H1 (cell line): ENCODE measurements at regions not wholly inside any gene's neighbourhood (a gene's known extent, or its start where the extent isn't known, plus 50 kb on each side); places are given as distances from the start of the nearest gene placed in this dataset.

ENCODE experiments used
- CTCF ChIA-PET: fragments of 300-600 bp; sonication (Branson Sonifier 250); formaldehyde crosslinking; loops from one replicate; lab custom pipeline; 2021; ENCODE audit not compliant: partially characterized antibody; lab: Charles Lee
- POLR2A ChIA-PET: fragments of 300-600 bp; sonication (Branson Sonifier 250); formaldehyde crosslinking; loops from one replicate; lab custom pipeline; 2021; ENCODE audit warnings: inconsistent platforms; ENCODE audit not compliant: partially characterized antibody; lab: Charles Lee
- DNase-seq, 2 experiments: peaks; one replicate each; pipeline versions ENCODE4 v3.0.0 to v3.0.0-alpha.2; 2010 to 2022; ENCODE audit warnings: low spot score in 2 of 2, low read depth in 1 of 2, mixed read lengths in 1 of 2
- FAIRE-seq: peaks from 2 replicates; lab custom pipeline; 2011; peaks lifted over from hg19 to GRCh38; lab: Jason Lieb, UNC
- H2AFZ ChIP-seq: 2 replicates; pipeline ENCODE4 v1.8.1; 2012; ENCODE audit warnings: low read length, inconsistent platforms
- H2AK5ac ChIP-seq: 2 replicates; pipeline ENCODE4 v1.6.1; 2013; ENCODE audit warnings: low read depth, low read length
- H2BK120ac ChIP-seq: replicated peaks from 2 replicates; pipeline ENCODE3; 2013; ENCODE audit warnings: low read depth, low read length, inconsistent platforms
- H2BK12ac ChIP-seq: 2 replicates; pipeline ENCODE4 v1.6.1; 2013; ENCODE audit warnings: low read depth, low read length
- H2BK15ac ChIP-seq: 2 replicates; pipeline ENCODE4 v1.6.1; 2013; ENCODE audit warnings: low read length
- H2BK20ac ChIP-seq: 2 replicates; pipeline ENCODE4 v1.6.1; 2013; ENCODE audit warnings: low read length
- H2BK5ac ChIP-seq: 2 replicates; pipeline ENCODE4 v1.6.1; 2013; ENCODE audit warnings: low read depth, low read length
- H3K14ac ChIP-seq: 2 replicates; pipeline ENCODE4 v1.6.1; 2013; ENCODE audit warnings: inconsistent platforms; ENCODE audit not compliant: insufficient read length
- H3K18ac ChIP-seq: 2 replicates; pipeline ENCODE4 v1.6.1; 2013; ENCODE audit warnings: low read length; ENCODE audit errors: extremely low read depth
- H3K23ac ChIP-seq: 2 replicates; pipeline ENCODE4 v1.6.1; 2013; ENCODE audit warnings: inconsistent platforms; ENCODE audit not compliant: insufficient read length
- H3K23me2 ChIP-seq: 2 replicates; pipeline ENCODE4 v1.6.1; 2013; ENCODE audit warnings: low read depth, low read length
- H3K27ac ChIP-seq: 2 replicates; pipeline ENCODE4 v1.6.1; 2011; ENCODE audit warnings: low read depth, low read length, inconsistent platforms
- H3K27me3 ChIP-seq, 4 experiments: replicated peaks in 1 of 4; 1 replicate in 1 of 4; 2 replicates in 3 of 4; pipeline versions ENCODE4 v1.6.1 to v1.8.1; 2011 to 2013; ENCODE audit warnings: low read length in 3 of 4, mild to moderate bottlenecking in 3 of 4, inconsistent platforms in 2 of 4, mixed read lengths in 2 of 4, moderate library complexity in 1 of 4; ENCODE audit not compliant: control insufficient read depth in 3 of 4, insufficient read depth in 3 of 4; ENCODE audit errors: extremely low read depth in 1 of 4
- H3K36me3 ChIP-seq, 4 experiments: 2 replicates each; pipeline versions ENCODE4 v1.6.1 to v1.8.1; 2011 to 2013; ENCODE audit warnings: mild to moderate bottlenecking in 4 of 4, low read length in 3 of 4, moderate library complexity in 2 of 4, control low read depth in 1 of 4, inconsistent platforms in 1 of 4; ENCODE audit not compliant: insufficient read depth in 4 of 4, control insufficient read depth in 2 of 4
- H3K4ac ChIP-seq: replicated peaks from 2 replicates; pipeline ENCODE3; 2013; ENCODE audit warnings: low read length, low read depth, mixed read lengths, inconsistent platforms; ENCODE audit not compliant: insufficient read length
- H3K4me1 ChIP-seq, 4 experiments: replicated peaks in 1 of 4; 1 replicate in 1 of 4; 2 replicates in 3 of 4; pipeline versions ENCODE4 v1.6.1 to v1.8.1; 2011 to 2013; ENCODE audit warnings: low read length in 3 of 4, inconsistent platforms in 2 of 4, mixed read lengths in 1 of 4; ENCODE audit not compliant: insufficient read depth in 4 of 4, control insufficient read depth in 3 of 4
- H3K4me2 ChIP-seq, 2 experiments: 2 replicates each; pipeline versions ENCODE4 v1.6.1 to v1.8.1; 2011 to 2013; ENCODE audit warnings: low read depth in 2 of 2, low read length in 2 of 2, control low read depth in 1 of 2, inconsistent platforms in 1 of 2, mild to moderate bottlenecking in 1 of 2; ENCODE audit not compliant: insufficient read depth in 1 of 2
- H3K4me3 ChIP-seq, 4 experiments: fragments of 200-600, 300-600 bp in 1 of 4; sonication (generic), shearing (Covaris generic), sonication (Bioruptor Twin) in 1 of 4; 2 replicates each; pipeline versions ENCODE4 v1.5.1 to v1.8.1; 2011 to 2016; ENCODE audit warnings: low read length in 4 of 4, low read depth in 3 of 4, control low read depth in 2 of 4, inconsistent platforms in 2 of 4, mild to moderate bottlenecking in 2 of 4, mixed read lengths in 1 of 4, moderate library complexity in 1 of 4; ENCODE audit not compliant: insufficient read depth in 2 of 4; ENCODE audit errors: extremely low read depth in 1 of 4
- H3K56ac ChIP-seq: replicated peaks from 2 replicates; pipeline ENCODE3; 2013; ENCODE audit warnings: low read depth, mild to moderate bottlenecking, mixed read lengths, low read length, inconsistent platforms; ENCODE audit not compliant: insufficient read length
- H3K79me1 ChIP-seq: 2 replicates; pipeline ENCODE4 v1.6.1; 2013; ENCODE audit warnings: low read depth, low read length, control low read depth
- H3K79me2 ChIP-seq, 2 experiments: 2 replicates each; pipeline versions ENCODE4 v1.6.1 to v1.8.1; 2012 to 2013; ENCODE audit warnings: low read length in 2 of 2, mild to moderate bottlenecking in 2 of 2, inconsistent platforms in 1 of 2; ENCODE audit not compliant: insufficient read depth in 2 of 2, control insufficient read depth in 1 of 2
- H3K9ac ChIP-seq, 4 experiments: replicated peaks in 1 of 4; 1 replicate in 1 of 4; 2 replicates in 3 of 4; pipeline versions ENCODE4 v1.6.1 to v1.8.1; 2011 to 2013; ENCODE audit warnings: low read depth in 3 of 4, low read length in 3 of 4, control low read depth in 2 of 4, mild to moderate bottlenecking in 2 of 4, moderate library complexity in 2 of 4, inconsistent platforms in 1 of 4; ENCODE audit errors: extremely low read depth in 1 of 4
- H3K9me3 ChIP-seq, 2 experiments: 2 replicates each; pipeline versions ENCODE4 v1.6.1 to v1.8.1; 2012 to 2013; ENCODE audit warnings: mild to moderate bottlenecking in 2 of 2, moderate library complexity in 2 of 2, control low read depth in 1 of 2, inconsistent platforms in 1 of 2, low read depth in 1 of 2, low read length in 1 of 2, mixed read lengths in 1 of 2; ENCODE audit not compliant: insufficient read depth in 2 of 2
- H4K20me1 ChIP-seq, 2 experiments: replicated peaks in 1 of 2; 2 replicates each; pipeline versions ENCODE3 to v1.8.1; 2011 to 2013; ENCODE audit warnings: inconsistent platforms in 2 of 2, low read length in 2 of 2, mild to moderate bottlenecking in 1 of 2; ENCODE audit not compliant: insufficient read depth in 2 of 2, control insufficient read depth in 1 of 2
- H4K5ac ChIP-seq: 2 replicates; pipeline ENCODE4 v1.6.1; 2013; ENCODE audit warnings: low read length, low read depth, mixed read lengths, inconsistent platforms; ENCODE audit not compliant: insufficient read length
- H4K8ac ChIP-seq: 2 replicates; pipeline ENCODE4 v1.8.0; 2013; ENCODE audit warnings: mild to moderate bottlenecking, moderate library complexity, low read length, inconsistent platforms; ENCODE audit not compliant: insufficient read depth; ENCODE audit errors: extremely low read depth
- H4K91ac ChIP-seq: replicated peaks from 2 replicates; pipeline ENCODE3; 2013; ENCODE audit warnings: low read length, mixed read lengths, inconsistent platforms; ENCODE audit not compliant: insufficient read length
- ASH2L ChIP-seq: fragments of 200-600, 300-600 bp; sonication (generic); IDR thresholded peaks from one replicate; pipeline ENCODE4 v1.7.1; 2017; ENCODE audit warnings: low read length
- FOSL1 ChIP-seq: IDR thresholded peaks from 2 replicates; pipeline ENCODE4 v1.6.1; 2011; ENCODE audit warnings: mild to moderate bottlenecking, low read depth, low read length, moderate library complexity; ENCODE audit not compliant: insufficient read depth
- HDAC2 ChIP-seq, 2 experiments: fragments of 300-600 bp in 1 of 2; sonication (generic) in 1 of 2; IDR thresholded peaks; 2 replicates each; pipeline ENCODE4 v1.6.1; 2011 to 2012; ENCODE audit warnings: low read depth in 2 of 2, low read length in 2 of 2, mild to moderate bottlenecking in 2 of 2, moderate library complexity in 2 of 2, borderline replicate concordance in 1 of 2, inconsistent platforms in 1 of 2
- HDAC6 ChIP-seq: IDR thresholded peaks from one replicate; pipeline ENCODE4 v1.7.1; 2012; ENCODE audit warnings: low read depth, mild to moderate bottlenecking, inconsistent platforms, low read length, moderate library complexity
- JUND ChIP-seq: IDR thresholded peaks from 2 replicates; pipeline ENCODE4 v1.6.1; 2011; ENCODE audit warnings: mild to moderate bottlenecking, improper control_type of control experiment, low read length
- RAD21 ChIP-seq, 2 experiments: IDR thresholded peaks in 1 of 2; conservative IDR thresholded peaks in 1 of 2; 2 replicates each; pipeline ENCODE4 v1.6.1; 2011; ENCODE audit warnings: low read depth in 2 of 2, low read length in 2 of 2, improper control_type of control experiment in 1 of 2, inconsistent platforms in 1 of 2, mild to moderate bottlenecking in 1 of 2, moderate library complexity in 1 of 2
- TBP ChIP-seq: IDR thresholded peaks from 2 replicates; pipeline ENCODE4 v1.6.1; 2011; ENCODE audit warnings: low read depth, low read length, improper control_type of control experiment
- WGBS, 2 experiments: shearing (Covaris generic) in 1 of 2; methylation state at CpG; one replicate each; pipeline versions ENCODE4 v1.1.6 to v1.1.7; 2013 to 2015; ENCODE audit warnings: low lambda C conversion rate in 2 of 2, mixed read lengths in 2 of 2, inconsistent platforms in 1 of 2, low coverage in 1 of 2, missing lambda C conversion rate in 1 of 2; ENCODE audit not compliant: insufficient replicate concordance in 2 of 2, insufficient coverage in 1 of 2, insufficient read length in 1 of 2; ENCODE audit errors: extremely low coverage in 1 of 2, missing lambda C conversion rate in 1 of 2; 5-methylcytosine and 5-hydroxymethylcytosine counted together

- Histone ChIP-seq H3K4me2 (no peak overlapping the region), H3K27ac (no peak overlapping the region), H3K4me1 (peaks cover 0 to 5% (median 0%) of the 10 kb centered on the region in 4 experiments; a peak in 2 of 7 replicates), H2BK15ac (no peak overlapping the region), H3K27me3 (no peaks in the 10 kb centered on the region; a peak in 1 of 7 replicates), H4K91ac (no peak overlapping the region), H4K20me1 (no peaks in the 10 kb centered on the region), H2BK120ac (no peak overlapping the region), H3K14ac (no peak overlapping the region), H2AFZ (no peak overlapping the region), H4K5ac (no peak overlapping the region), H2AK5ac (no peak overlapping the region), H3K79me2 (no peaks in the 10 kb centered on the region), H2BK12ac (no peak overlapping the region), H3K9ac (no peak overlapping the region), H3K23ac (no peak overlapping the region), H2BK5ac (no peak overlapping the region), H3K4me3 (no peak overlapping the region), H3K56ac (no peak overlapping the region), H2BK20ac (no peak overlapping the region), H3K23me2 (no peaks in the 10 kb centered on the region), H3K9me3 (no peaks in the 10 kb centered on the region; a peak in 1 of 4 replicates), H3K36me3 (no peaks in the 10 kb centered on the region), H3K18ac (no peak overlapping the region), H3K4ac (no peak overlapping the region), H3K79me1 (no peaks in the 10 kb centered on the region), H4K8ac (no peak overlapping the region)
- DNase-seq, result no peak
- no peak for FAIRE-seq
- ChIA-PET POLR2A (no interaction called here), CTCF (interaction anchor here (0.6 to 1.2 kb wide), 3 partner anchors 10 to 716 kb away, joined by 3 to 4 read pairs (median 3); no protein-coding TSS in a partner anchor)
- 93% methylated on average over 2 of the region's 2 CpGs; no CpG with 5 or more reads in 1 of the 2 experiments for WGBS, 2 experiments
- TF ChIP-seq FOSL1 (no peak), ASH2L (no peak), RAD21 (IDR thresholded peaks at IDR 0.05 in 1 of 2, conservative IDR thresholded peaks at IDR 0.05 in 1 of 2; ENCODE audit: low read depth in 2 of 2, low read length in 2 of 2) (no peak), TBP (no peak), HDAC2 (IDR thresholded peaks at IDR 0.05; ENCODE audit: borderline replicate concordance in 1 of 2, low read depth in 2 of 2, low read length in 2 of 2) (no peak), JUND (no peak), HDAC6 (no peak)
These were observed 270.5 kb downstream of the C12orf75 start for GRCh38 chr12:105600911-105601545.
